ENCODE measurements at regions not wholly inside any gene's neighbourhood (a gene's known extent, or its start where the extent isn't known, plus 50 kb on each side); places are given as distances from the start of the nearest gene placed in this dataset.
"Not testable (repeated sequence)": the region's sequence is repeated elsewhere in the genome, so short reads cannot be mapped to it uniquely, and the experiment has no call there.

DNA sequence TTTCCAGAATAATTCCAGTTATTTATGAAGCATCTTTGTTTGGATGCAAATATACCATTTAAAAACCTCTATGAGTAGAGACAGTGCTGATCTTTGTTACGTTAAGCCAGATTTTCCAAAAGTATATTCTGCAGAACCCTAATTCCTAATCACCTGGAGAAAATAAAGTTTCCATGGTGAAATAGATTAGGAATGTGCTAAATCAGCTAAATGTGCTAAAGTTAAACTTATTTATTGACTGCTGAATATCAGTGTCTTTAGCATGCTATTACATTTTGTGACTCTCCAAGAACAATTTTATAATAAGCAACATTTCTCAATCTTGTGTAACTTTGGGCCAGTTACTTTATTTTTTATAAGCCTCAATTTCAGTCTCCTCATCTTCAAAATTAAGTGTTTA, 196.3 kb upstream of the NFIA start:
- DNase-seq: no peak

DNA sequence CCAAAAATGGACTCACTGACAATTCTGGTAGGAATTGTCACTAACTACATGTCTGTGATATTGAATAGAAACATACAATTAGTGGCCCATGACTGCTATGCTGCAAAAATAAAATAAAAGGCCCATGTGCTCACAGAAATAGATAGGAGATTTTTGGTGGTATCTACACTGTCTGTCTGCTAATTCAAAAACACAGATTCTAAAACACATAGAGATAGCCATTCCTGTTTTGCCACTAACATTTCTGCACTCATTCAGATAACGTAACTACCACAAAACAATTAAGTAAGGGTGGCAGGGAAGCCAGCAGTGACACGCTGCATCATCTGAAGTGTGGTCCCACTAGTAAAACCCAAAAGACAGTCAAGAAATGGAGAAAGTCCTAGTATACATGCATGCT, 202.2 kb upstream of the NFIA start:
- DNase-seq: no peak

DNA sequence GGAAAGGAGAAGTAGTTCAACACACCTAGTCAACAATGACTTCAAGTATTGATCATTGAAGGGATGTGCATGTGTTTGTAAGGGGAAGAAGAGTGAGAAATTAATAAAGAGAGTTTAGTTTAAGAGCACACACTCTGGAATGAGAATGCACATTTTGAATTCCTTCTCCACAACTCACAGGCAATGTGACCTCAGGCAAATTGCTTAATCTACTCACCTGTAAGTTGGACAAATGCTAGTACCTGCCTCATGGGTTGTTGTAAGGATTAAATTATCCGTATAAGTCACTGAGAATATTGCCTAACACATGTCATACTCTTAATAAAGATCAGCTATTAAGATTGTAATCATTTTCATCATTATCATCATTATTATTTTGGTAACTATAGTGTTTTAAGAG, 204.0 kb upstream of the NFIA start:
- DNase-seq: no peak

DNA sequence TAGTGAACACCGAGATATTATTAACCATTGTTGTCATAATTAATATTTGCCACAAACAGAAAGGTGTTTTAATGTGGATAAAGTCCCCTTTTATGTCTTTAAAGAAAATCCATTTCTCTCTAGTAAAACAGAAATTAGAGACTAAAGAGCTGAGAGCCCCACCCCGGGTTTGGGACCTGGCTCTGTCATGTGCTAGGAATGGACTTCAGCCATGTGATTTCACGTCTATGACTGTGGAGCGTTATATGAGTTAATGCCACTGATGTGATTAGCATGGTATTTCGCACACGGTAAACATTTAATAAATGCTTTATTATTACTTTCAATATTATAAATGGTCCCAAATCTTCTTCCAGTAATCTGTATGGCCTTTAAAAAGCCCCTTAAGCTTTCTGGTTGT, 205.0 kb upstream of the NFIA start:
- no peak for DNase-seq

DNA sequence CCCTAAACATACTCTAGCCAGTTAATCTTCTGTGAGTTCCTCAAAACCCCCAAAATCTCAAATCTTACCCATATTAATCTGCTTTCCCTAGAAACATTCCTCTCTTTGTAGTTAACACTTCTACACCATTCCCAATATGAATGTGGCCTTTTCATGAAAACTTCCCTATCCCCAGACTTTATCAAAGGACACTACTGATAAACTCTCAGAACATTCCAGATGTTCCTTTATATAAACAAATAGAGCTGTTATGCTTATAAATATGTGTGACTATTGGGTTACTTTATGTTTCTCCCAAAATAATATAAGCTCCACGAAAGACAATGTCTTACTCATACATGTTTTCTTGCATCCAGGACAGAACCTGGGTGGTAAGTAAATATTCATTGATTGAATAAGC, 205.4 kb upstream of the NFIA start:
- DNase-seq: no peak

DNA sequence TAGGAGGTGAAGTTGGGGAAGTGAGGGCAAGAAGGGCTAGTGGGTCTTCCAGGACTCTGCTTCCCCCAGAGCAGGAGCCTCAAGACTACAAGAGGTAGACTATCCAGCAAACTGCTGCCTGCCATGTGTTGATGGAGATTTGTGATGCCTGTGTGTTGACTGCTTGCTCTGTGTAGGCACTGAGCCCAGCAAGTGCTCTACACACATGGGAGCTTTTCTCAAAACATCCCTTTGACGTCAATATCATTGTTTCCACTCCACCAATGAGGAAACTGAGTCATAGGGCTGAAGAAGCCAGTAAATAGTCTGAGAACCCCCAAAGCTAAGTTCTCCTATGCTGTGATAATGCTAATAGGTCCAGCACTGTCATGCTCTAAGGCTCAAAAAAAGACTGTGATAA, 207.2 kb upstream of the NFIA start:
- no peak for DNase-seq

DNA sequence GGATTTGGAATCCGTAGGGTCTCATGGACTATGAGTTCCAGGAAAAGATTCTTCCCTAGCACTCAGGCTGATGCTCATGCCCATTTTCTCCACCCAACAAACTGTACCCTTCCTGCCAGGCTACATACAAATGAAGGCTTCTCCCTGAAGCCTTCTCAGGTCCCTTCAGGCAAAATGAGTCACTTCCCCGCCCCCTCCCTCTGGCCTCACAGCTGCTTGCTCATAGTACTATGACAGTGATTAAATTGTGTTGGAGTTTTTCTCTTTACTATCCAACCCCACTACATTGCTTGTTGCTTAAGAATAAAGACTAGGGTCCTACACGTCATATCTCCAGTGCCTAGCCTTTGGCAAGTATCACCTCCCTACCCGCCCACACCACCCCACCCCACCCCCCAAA, 207.6 kb upstream of the NFIA start:
- DNase-seq: no peak

DNA sequence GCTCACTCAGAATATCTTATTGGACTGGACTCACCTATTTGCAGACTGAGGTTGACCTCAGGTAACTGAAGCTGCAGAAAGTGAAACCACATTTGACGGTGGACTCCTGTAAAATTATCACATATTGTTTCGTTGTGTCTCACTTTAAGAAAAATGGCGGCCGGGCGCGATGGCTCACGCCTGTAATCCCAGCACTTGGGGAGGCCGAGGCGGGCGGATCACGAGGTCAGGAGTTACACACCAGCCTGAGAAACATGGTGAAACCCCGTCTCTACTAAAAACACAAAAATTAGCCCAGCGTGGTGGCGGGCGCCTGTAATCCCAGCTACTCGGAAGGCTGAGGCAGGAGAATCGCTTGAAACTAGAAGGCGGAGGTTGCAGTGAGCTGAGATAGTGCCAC, 209.0 kb upstream of the NFIA start:
- not testable (repeated sequence) for DNase-seq

DNA sequence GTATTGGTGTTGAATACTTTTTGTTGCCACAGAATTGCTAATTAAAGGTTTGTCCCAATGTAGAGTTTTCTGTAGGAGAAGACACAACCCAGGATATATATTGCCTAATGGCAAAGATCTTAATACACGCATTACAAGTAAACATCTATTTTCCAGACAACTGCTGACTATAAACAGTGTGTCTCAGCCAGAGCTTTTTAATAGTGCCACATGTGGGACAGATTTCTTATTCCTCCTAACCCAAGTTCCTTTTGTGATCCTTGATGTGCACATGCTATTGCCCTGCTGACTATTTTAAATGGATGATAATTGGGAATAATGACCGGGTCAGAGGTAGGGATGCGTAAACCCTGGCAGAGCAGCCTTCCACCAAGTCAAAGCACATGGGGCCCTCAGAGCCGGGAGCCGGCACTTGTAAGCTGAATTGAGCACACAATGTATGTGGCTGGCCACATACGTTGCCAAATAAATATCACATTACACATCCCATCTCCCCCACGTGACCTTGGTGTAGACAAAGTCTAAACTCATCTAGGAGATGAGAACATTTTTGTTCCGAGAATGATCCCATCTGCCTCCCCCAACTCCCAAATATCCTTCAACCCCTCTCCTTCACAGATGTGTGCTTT, 209.8 kb upstream of the NFIA start:
- DNase-seq: no peak

DNA sequence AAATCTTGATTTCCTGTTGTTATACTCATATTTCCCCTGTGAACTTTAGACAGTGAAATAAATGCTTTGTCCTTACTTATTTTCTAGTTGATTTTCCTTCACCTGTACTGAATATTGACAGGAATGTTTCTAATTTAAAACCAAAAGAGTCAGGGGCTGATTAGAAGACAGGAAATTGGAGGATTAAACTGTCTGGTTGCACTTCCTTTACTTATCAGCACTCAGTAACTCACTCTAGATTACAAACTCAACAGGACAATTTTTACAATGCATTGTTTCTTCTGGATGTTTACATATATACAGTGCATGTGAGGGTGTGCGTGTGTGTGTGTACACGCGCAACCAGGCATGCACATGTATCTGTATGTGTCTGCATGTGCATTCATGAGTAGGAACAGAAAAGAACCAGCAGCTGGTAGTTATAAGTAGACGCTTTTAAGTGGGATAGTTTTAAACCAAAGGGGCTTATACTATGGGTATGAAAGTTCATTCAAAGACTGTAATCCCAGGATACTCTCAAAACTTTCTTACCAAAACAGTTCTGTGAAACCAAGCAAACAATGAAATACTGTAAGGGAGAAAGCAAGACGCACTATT, 212.0 kb upstream of the NFIA start:
- no peak for DNase-seq

DNA sequence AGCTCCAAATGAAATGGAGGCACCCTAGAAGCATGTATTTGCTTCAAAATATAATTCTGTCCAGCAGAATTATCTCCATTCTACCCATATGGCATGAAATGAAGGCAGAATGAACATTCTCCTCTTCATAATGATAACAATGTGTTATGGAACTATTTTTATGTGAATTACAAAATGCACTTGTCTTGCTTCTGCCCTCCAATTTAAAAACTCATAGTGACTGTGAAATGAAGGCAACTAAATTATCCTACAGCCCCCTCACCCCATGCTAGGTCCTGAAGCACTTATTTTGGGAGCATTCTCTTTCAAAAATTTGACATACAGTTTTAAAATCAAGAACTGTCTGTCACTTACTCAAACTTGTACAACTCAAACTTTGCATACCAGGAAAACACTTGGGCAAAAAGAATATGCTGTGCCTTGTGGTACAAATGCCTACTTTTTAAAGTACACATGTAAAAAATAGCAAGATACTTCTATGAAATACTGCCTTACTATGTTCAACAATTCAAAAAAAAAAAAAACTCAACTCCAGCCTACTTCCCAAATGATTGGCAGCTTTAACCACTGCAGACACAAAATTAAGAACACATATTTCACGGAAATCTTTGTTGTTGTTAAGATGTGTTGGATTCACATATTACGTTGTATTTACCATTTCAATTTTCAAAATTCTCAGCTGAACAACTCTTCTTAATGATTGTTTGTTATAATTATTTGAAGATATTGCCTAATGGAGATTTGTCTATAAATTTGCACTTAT, 213.3 kb upstream of the NFIA start:
- DNase-seq: no peak

DNA sequence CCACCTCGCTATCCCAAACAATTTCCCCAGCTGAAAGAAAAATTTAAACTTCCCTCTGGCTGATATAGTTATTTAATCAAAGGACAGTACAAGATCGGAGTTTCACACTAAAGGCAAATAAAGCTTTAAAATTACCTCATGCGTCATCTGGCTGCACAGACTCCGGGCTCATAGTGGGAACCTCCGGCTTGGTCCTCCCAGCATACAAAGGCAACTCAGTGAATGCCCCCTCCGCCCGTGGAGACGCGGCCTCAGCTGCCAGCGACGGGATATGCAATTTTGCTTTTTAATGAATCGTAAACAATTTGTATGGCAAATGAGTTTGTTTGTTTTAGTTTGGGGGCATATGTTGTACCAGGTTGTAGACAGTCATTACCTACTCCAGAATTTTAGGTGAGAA, 214.6 kb upstream of the NFIA start:
- no peak for DNase-seq

DNA sequence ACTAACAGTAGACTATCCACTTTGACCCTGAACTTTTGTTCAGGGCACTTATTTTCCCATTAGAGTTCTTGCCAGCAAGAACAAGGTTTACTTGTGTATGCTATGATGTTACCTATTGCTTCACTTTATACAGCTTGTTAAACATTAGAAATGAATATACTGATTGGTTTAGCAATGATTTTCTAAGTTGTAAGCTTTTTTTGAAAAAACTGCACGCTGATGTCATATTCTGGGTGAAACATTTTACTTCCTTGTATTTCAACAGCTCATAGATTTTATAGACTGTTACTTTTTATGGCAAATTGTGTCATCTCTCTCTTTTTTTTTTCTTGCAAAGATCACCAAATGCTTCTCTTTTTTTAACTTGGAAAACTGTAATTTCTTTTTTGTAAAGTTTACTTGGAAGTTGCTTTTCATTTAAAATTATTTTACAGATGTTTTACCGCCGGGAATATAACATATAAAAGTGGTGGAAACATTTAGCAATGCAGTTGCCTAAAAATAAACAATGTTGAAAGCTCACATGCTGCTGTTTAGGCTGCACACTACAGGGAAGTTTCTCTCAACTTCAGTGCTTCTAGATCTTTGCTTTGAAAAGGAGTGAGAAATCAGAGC, 215.3 kb upstream of the NFIA start:
- DNase-seq: no peak

DNA sequence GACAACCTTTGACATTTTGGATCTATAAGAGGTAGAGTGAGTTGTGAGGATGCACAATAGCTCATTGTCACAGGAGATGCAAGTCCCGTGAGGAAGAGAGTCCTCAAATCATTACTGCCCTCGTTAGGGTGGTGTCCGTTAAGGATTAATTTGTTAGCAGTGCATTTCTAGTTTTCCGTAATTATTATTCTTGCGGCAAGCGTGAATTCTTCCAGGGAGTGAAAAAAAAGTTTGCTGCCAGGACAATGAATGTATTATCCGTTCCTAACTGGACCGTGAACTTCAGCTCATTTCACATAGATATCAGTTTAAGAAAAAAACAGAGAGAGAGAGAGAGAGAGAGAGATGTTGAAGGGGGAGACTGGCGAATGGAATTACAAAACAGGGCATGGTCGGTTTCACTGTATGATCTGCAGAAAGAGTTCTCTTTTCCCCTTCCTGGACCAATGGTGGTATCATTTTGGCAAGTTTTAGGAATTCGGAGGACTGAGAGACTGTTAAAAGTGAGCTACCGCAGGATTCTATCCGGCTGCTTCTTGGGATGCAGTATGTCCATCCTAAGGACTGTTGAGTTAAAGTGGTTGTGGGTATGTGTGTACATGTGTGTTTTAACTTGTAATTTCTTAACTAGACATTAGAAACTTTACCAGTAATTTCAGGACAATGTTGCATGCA, 216.0 kb upstream of the NFIA start:
- no peak for DNase-seq

DNA sequence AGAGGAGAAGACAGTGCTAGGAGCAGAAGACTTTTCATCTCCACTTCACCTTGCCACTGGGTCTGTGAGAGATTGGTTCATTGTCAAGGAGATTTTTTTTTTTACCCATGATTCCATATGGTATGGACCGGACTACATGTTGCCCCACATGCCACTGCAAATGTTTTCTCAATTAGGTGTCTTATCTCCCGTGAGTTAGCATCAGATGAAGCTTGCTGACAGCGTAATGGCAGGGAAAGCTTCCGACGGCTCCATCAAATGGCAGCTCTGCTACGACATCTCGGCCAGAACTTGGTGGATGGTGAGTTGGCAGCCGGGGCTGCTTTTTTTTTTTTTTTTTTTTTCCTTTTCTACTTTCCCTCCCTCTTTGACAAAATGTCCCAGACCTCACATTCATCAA, 217.2 kb upstream of the NFIA start:
- DNase-seq: no peak

DNA sequence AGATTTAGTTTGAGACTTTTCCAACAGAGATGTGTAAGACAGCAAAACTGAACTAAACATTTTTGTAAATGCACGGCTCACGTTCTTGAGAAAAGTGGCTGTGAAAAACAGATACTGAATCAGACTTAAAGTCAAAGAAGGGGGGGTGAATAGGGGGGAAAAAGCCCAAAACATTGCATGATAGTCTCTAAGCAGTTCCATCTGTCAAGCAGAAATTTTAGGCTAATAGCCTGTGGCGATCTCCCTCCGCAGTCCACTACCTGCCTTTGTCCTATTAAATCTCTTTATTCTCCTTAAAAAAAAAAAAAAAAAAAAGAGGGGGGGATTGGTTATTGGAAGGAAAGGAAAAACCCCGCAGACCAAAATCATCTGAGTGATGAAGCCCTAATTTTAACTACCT, 217.6 kb upstream of the NFIA start:
- DNase-seq: no peak

DNA sequence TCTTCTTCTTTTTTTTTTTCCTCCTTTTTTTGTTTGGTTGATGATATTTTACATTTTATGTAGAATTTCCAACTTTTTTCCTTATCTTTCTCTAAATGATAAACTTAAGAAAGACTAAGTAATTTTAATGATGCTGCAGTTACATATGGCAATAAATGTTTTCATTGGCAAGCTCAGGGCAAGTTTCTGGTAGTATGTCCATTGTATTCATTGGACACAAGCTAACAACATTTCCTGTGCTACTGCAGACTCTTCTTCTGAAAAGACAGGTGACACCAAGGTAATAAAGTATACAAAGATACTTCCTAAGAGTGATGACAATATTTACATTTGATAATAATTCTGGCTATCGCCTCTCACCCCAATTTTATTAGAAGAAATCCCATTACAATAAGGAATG, 219.2 kb upstream of the NFIA start:
- no peak for DNase-seq

DNA sequence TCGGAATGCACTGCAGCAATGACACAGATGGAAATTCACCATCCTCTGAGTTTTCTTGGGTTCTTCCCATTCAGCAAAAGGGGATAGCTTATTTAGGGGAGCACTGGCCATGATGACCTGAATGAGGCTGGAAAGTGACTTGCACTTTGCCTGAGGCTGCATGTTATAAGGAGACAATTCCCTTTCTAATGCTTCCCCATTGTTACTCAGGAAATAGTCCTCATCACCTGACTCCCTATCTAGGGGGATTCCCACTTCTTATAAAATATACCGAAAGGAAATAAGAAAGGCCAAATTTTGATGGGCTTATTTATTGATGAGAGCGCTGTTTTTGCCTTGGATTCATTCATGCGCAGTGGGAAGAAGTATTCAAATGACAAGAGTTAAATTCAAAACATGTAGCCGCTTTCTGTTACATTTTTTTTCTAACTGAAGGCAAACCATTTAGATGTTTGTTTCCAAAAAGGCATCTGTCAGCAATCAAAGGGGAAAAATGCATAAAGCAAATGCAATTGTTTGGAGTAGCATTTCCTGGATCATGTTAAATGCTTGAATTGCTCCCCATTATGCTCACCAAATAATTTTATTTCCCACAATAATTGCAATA, 220.3 kb upstream of the NFIA start:
- no peak for DNase-seq

DNA sequence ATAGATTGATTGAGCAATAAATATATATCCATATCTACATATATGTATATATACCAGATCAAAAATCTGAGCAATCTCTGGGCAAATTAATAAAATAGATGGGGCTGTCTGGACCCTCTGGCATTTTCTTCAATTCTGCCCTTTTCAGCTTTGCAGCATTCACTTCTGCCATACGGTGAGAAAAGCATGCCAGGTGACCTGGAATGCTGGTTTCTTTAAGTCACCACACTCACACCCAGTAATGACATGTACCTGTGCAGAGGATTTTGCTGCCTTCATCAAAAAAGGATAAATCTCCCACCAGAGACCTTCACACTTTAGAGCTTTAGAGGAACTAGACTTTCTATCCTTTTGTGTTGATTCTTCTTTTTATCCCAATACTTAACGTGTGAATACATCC, 223.2 kb upstream of the NFIA start:
- no peak for DNase-seq

DNA sequence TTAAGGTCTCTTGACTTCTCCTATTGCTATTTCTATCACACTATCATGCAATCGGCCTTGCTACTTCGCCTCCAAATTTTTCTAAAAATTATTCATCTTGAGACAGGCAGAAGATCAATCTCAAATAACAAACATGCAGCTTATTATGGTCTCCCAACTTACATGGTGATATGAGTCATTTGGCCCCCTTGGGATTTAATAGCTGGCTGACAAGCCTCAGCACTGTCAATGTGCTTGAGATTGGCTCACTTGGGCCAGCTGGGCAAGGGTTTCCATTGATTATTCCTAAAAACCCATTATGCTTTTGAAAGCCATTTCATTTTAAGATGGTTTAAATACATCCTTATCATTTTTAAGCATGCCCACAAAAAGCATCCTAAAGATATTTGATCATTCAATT, 224.5 kb upstream of the NFIA start:
- DNase-seq: no peak

DNA sequence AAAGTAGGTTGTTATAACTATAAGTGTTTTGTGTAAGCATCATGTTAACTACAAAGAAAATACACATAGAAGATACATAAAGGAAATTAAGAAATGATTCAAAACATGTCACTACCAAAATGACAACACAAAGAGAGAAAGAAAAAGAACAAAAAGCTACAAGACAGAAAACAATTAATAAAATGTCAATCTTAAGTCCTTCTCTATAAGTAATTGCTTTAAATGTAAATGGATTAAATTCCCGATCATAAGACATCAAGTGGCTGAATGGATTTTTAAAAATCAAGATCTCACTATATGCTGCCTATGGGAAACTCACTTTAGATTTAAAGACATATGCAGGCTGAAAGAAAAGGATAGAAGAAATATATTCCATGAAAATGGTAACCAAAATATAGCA, 232.3 kb upstream of the NFIA start:
- no peak for DNase-seq

DNA sequence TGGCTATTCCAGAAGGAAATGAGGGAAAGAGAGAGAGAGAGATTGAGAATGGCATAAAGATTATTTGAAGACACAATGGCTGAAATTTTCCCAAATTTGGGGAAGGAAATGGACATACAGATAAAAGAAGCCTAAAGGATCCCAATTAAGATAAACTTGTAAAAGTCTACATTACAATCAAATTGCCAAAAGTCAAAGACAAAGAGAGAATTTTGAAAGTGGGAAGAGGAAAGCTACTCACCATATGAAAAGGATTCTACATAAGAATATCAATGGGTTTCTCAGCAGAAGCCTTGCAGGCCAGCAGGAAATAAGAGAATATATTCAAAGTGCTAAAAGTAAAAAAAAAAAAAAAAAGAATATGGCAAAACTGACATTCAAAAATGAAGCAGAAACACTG, 233.0 kb upstream of the NFIA start:
- DNase-seq: no peak

DNA sequence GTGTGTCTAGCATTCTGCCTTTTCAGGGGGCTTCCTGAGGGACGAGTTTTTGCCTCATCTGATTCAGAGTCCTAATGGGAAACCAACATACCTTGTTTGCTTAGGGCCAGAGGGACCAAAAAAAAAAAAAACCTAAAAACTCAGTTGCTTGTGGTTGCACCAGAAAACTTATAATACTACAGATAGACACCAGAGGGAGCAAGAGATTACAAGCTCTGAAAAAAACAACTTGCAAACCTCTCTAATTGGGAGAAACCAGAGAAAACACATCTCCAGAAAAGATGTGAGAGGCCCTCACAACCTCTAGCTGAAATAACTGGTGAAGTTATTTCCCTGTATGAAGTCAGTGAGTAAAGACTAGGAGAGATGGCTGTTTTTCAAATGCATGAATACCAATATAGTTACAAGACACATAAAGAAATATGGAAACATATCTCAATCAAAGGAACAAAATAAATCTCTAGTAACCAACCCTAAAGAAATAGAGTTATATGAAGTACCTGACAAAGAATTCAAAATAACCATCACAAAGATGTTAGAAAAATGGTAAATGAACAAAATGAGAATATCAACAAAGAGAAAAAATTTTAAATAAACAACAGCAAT, 233.7 kb upstream of the NFIA start:
- peak; percentile 34 for DNase-seq

Data from NCI-H1436 (cell line).